Adrenal gland (tissue), 5 donors: ENCODE measurements at regions not wholly inside any gene's neighbourhood (a gene's known extent, or its start where the extent isn't known, plus 50 kb on each side); places are given as distances from the start of the nearest gene placed in this dataset.

ENCODE experiments used
- CTCF ChIP-seq, 6 experiments: fragments of 450-650 bp in 4 of 6; fragments of 200-600 bp in 2 of 6; sonication (generic) in 1 of 6; IDR thresholded peaks; 1 replicate in 5 of 6; 2 replicates in 1 of 6; pipeline versions ENCODE4 v1.5.1 to v1.8.0; 2016 to 2021; ENCODE audit warnings: antibody characterized with exemption in 6 of 6, mild to moderate bottlenecking in 2 of 6, moderate library complexity in 1 of 6
- POLR2A ChIP-seq, 2 donors: fragments of 450-650 bp; IDR thresholded peaks; one replicate each; pipeline ENCODE4 v1.6.1; 2017; ENCODE audit warnings: antibody characterized with exemption in 2 of 2, mild to moderate bottlenecking in 2 of 2, moderate library complexity in 1 of 2
- donor health status: DM: no; HTN: no; CAD: no.

GRCh38 chr2:33925311-33925710, 326.2 kb upstream of the FAM98A start:
- TF ChIP-seq POLR2A (IDR thresholded peaks at IDR 0.05): no peak
- TF ChIP-seq CTCF (IDR thresholded peaks at IDR 0.05): no peak
